CD14-positive monocyte (primary cell): ENCODE measurements at regions not wholly inside any gene's neighbourhood (a gene's known extent, or its start where the extent isn't known, plus 50 kb on each side); places are given as distances from the start of the nearest gene placed in this dataset.

Source experiments
- DNase-seq, 3 donors: peaks; one replicate each; pipeline ENCODE4 v3.0.0-alpha.2; 2011 to 2022
- H2AFZ ChIP-seq: 2 replicates; pipeline ENCODE4 v1.6.0; 2012; ENCODE audit warnings: mild to moderate bottlenecking, low read depth, low read length, inconsistent platforms; ENCODE audit not compliant: insufficient read depth, poor library complexity, severe bottlenecking
- H3K27ac ChIP-seq, 2 donors: 1 replicate in 1 of 2; 2 replicates in 1 of 2; pipeline ENCODE4 v1.5.1; 2012 to 2013; ENCODE audit warnings: low read length in 2 of 2, control low read depth in 1 of 2, inconsistent platforms in 1 of 2, low read depth in 1 of 2, mild to moderate bottlenecking in 1 of 2
- H3K27me3 ChIP-seq, 2 donors: one replicate each; pipeline versions ENCODE4 v1.6.0 to v1.6.1; 2011 to 2013; ENCODE audit warnings: low read length in 2 of 2; ENCODE audit not compliant: control insufficient read depth in 2 of 2, insufficient read depth in 2 of 2
- H3K36me3 ChIP-seq, 2 donors: replicated peaks in 1 of 2; 1 replicate in 1 of 2; 2 replicates in 1 of 2; pipeline versions ENCODE4 v1.5.1 to v1.6.1; 2012 to 2013; ENCODE audit warnings: low read length in 2 of 2, control low read depth in 1 of 2, inconsistent platforms in 1 of 2, mild to moderate bottlenecking in 1 of 2; ENCODE audit not compliant: insufficient read depth in 2 of 2, control insufficient read depth in 1 of 2
- H3K4me1 ChIP-seq, 2 donors: 1 replicate in 1 of 2; 2 replicates in 1 of 2; pipeline versions ENCODE4 v1.5.1 to v1.6.1; 2012 to 2013; ENCODE audit warnings: low read length in 2 of 2, control low read depth in 1 of 2, inconsistent platforms in 1 of 2, mild to moderate bottlenecking in 1 of 2, moderate library complexity in 1 of 2; ENCODE audit not compliant: insufficient read depth in 2 of 2, control insufficient read depth in 1 of 2
- H3K4me2 ChIP-seq: replicated peaks from 2 replicates; pipeline ENCODE3; 2012; ENCODE audit warnings: low read length, moderate library complexity, mild to moderate bottlenecking; ENCODE audit not compliant: poor library complexity, severe bottlenecking; ENCODE audit errors: extremely low read depth
- H3K4me3 ChIP-seq, 3 experiments: fragments of 200-600 bp in 1 of 3; sonication (generic) in 1 of 3; replicated peaks in 1 of 3; 1 replicate in 2 of 3; 2 replicates in 1 of 3; pipeline ENCODE4 v1.5.1; 2011 to 2013; ENCODE audit warnings: low read length in 3 of 3, mild to moderate bottlenecking in 3 of 3, control low read depth in 2 of 3, low read depth in 2 of 3, inconsistent platforms in 1 of 3, moderate library complexity in 1 of 3
- H3K79me2 ChIP-seq: 2 replicates; pipeline ENCODE4 v1.6.0; 2012; ENCODE audit warnings: mild to moderate bottlenecking, control low read depth, inconsistent platforms, low read length, moderate library complexity; ENCODE audit not compliant: insufficient read depth
- H3K9ac ChIP-seq: 2 replicates; pipeline ENCODE4 v1.6.0; 2017; ENCODE audit warnings: low read length, mild to moderate bottlenecking; ENCODE audit not compliant: insufficient read depth, poor library complexity, severe bottlenecking
- H3K9me3 ChIP-seq, 2 donors: replicated peaks in 1 of 2; 1 replicate in 1 of 2; 2 replicates in 1 of 2; pipeline versions ENCODE4 v1.5.1 to v1.6.1; 2012 to 2013; ENCODE audit warnings: low read length in 2 of 2, control low read depth in 1 of 2; ENCODE audit not compliant: control insufficient read depth in 1 of 2, insufficient read depth in 1 of 2
- H4K20me1 ChIP-seq: 2 replicates; pipeline ENCODE4 v1.6.0; 2012; ENCODE audit warnings: mild to moderate bottlenecking, low read length, control low read depth, moderate library complexity; ENCODE audit not compliant: insufficient read depth
- H3K27ac Mint-ChIP-seq, 7 donors: one replicate each; pipeline ENCODE4 v1.8.0; 2020; ENCODE audit warnings: mild to moderate bottlenecking in 7 of 7, mixed read lengths in 7 of 7, moderate library complexity in 6 of 7, inconsistent platforms in 2 of 7
- H3K27me3 Mint-ChIP-seq, 3 donors: one replicate each; pipeline ENCODE4 v1.8.0; 2021 to 2022; ENCODE audit warnings: low read depth in 3 of 3, mild to moderate bottlenecking in 3 of 3, mixed read lengths in 3 of 3, moderate library complexity in 3 of 3, inconsistent platforms in 1 of 3
- H3K36me3 Mint-ChIP-seq, 2 donors: one replicate each; pipeline ENCODE4 v1.8.0; 2020; ENCODE audit warnings: mixed read lengths in 2 of 2, inconsistent platforms in 1 of 2, mild to moderate bottlenecking in 1 of 2
- H3K4me1 Mint-ChIP-seq: one replicate; pipeline ENCODE4 v1.8.0; 2020; ENCODE audit warnings: mild to moderate bottlenecking, mixed read lengths
- H3K4me3 Mint-ChIP-seq, 2 donors: one replicate each; pipeline ENCODE4 v1.8.0; 2020; ENCODE audit warnings: mild to moderate bottlenecking in 2 of 2, mixed read lengths in 2 of 2, moderate library complexity in 1 of 2
- H3K9me3 Mint-ChIP-seq, 7 donors: one replicate each; pipeline ENCODE4 v1.8.0; 2020 to 2022; ENCODE audit warnings: mixed read lengths in 7 of 7, mild to moderate bottlenecking in 6 of 7, moderate library complexity in 6 of 7, inconsistent platforms in 2 of 7
- WGBS: methylation state at CpG from one replicate; pipeline ENCODE4 v1.1.5; 2013; ENCODE audit warnings: missing lambda C conversion rate; ENCODE audit not compliant: insufficient coverage; 5-methylcytosine and 5-hydroxymethylcytosine counted together
- intact Hi-C, 2 donors: fragments of 100-400 bp; cut with micrococcal nuclease; formaldehyde crosslinking; loops; one replicate each; pipeline versions ENCODE4 v1.15.0 to v1.15.1; 2023
- TF ChIP-seq, protein P1 (sequence below): fragments of 200-600 bp; IDR thresholded peaks from one replicate; pipeline ENCODE4 v1.8.0; 2022; ENCODE audit warnings: antibody characterized with exemption, mild to moderate bottlenecking

DNA sequence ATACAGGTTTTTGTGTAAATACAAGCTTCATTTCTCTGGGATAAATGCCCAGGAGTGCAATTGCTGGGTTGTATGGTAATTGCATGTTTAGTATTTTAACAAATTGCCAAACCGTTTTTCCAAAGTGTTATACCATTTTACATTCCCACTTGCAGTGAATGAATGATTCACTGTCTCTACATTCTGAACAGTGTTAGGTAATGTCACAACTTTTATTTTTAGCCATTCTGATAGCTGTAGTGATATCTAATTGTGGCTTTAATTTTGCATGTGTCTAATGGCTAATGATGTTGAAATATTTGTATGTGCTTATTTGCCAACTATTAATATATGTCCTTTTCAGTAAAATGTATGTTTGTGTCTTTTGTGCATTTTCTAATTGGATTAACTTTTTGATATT lies 156.9 kb upstream of the CES5A start:
- no peak overlapping the region for H3K4me3 ChIP-seq
- no CpG with 5 or more reads among the region's 1 CpG for WGBS
- no peak overlapping the region for H3K4me2 ChIP-seq
- TF ChIP-seq, protein P1, sequence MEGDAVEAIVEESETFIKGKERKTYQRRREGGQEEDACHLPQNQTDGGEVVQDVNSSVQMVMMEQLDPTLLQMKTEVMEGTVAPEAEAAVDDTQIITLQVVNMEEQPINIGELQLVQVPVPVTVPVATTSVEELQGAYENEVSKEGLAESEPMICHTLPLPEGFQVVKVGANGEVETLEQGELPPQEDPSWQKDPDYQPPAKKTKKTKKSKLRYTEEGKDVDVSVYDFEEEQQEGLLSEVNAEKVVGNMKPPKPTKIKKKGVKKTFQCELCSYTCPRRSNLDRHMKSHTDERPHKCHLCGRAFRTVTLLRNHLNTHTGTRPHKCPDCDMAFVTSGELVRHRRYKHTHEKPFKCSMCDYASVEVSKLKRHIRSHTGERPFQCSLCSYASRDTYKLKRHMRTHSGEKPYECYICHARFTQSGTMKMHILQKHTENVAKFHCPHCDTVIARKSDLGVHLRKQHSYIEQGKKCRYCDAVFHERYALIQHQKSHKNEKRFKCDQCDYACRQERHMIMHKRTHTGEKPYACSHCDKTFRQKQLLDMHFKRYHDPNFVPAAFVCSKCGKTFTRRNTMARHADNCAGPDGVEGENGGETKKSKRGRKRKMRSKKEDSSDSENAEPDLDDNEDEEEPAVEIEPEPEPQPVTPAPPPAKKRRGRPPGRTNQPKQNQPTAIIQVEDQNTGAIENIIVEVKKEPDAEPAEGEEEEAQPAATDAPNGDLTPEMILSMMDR, result no peak
- H3K9ac ChIP-seq, result no peak overlapping the region
- no peak overlapping the region for H2AFZ ChIP-seq
- H3K36me3 ChIP-seq, result no peaks in the 10 kb centered on the region
- Mint-ChIP-seq H3K27ac (no peak overlapping the region), H3K27me3 (peaks cover 13 to 17% (median 17%) of the 10 kb centered on the region in 3 donors), H3K9me3 (peaks cover 4 to 8% (median 5%) of the 10 kb centered on the region in 7 donors), H3K36me3 (no peaks in the 10 kb centered on the region), H3K4me3 (no peak overlapping the region), H3K4me1 (no peaks in the 10 kb centered on the region)
- no peaks in the 10 kb centered on the region for H4K20me1 ChIP-seq
- H3K79me2 ChIP-seq, result no peaks in the 10 kb centered on the region
- no peak for DNase-seq
- intact Hi-C loops, result loop anchor here in 1 of 2 donors (10.0 kb wide), 1 partner anchor 263 kb away; no protein-coding TSS in a partner anchor
- H3K27ac ChIP-seq, result no peak overlapping the region
- H3K27me3 ChIP-seq, result peaks cover 9 to 13% of the 10 kb centered on the region in 2 donors
- no peaks in the 10 kb centered on the region for H3K4me1 ChIP-seq
- H3K9me3 ChIP-seq, result no peaks in the 10 kb centered on the region

DNA sequence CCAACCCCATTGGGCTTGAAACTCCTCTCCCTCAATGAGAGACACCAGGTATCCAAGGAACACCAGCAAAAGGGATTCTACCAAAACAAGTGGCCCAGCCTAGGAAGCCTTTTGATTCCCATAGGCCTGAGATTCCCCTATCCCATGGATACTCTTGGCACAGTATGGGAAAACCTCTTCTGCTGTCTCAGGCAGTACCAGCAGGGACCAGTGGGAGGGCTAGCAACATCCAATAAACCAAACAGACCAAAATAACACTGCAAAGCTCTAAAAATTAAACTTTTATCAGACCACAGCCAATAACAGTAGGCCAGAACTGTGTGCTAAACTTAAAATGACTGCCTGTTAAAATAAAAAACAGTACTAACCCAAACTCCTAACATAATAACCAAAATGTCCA lies 153.9 kb upstream of the CES5A start:
- Histone ChIP-seq H3K4me2 (no peak overlapping the region), H2AFZ (no peak overlapping the region), H3K36me3 (no peaks in the 10 kb centered on the region), H3K4me3 (no peak overlapping the region), H3K9me3 (no peaks in the 10 kb centered on the region), H3K9ac (no peak overlapping the region), H3K79me2 (no peaks in the 10 kb centered on the region), H3K4me1 (no peaks in the 10 kb centered on the region), H4K20me1 (no peaks in the 10 kb centered on the region), H3K27me3 (peaks cover 11 to 13% of the 10 kb centered on the region in 2 donors), H3K27ac (no peak overlapping the region)
- Mint-ChIP-seq H3K4me3 (peak overlapping the region in 1 of 2 donors; percentile 4), H3K27ac (no peak overlapping the region), H3K4me1 (no peaks in the 10 kb centered on the region), H3K9me3 (no peaks in the 10 kb centered on the region), H3K27me3 (peaks cover 7 to 14% (median 9%) of the 10 kb centered on the region in 3 donors), H3K36me3 (no peaks in the 10 kb centered on the region)
- TF ChIP-seq, protein P1, result no peak
- no peak for DNase-seq
- intact Hi-C loops, result no loop called here
